ENCODE measurements at regions not wholly inside any gene's neighbourhood (a gene's known extent, or its start where the extent isn't known, plus 50 kb on each side); places are given as distances from the start of the nearest gene placed in this dataset.
A peak's percentile ranks its signal among the peaks of the same experiment; 100 is the strongest.

DNA sequence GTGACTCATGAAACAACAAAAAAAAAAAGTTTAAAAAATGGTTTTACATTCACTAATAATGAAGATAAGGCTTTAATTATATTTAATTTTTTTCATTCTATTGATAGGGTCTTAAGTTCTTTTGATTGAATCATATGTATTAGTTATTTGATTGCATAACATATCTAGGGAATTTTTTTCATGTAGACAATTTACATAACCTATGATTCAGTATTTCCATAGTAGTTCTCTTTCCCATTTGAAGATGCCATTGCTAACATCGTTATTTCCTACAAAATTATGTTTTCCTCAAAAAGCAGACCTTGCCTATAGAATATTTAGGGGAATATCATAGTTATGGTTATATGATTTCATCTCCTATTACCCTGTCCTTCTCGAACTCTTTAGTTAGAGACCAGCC, 463.4 kb downstream of the TFAP2B start:
- Mint-ChIP-seq H3K36me3 (ENCODE audit: insufficient read depth) (peaks cover 1% of the 10 kb centered on the region), H3K9me3 (ENCODE audit: low read depth) (no peaks in the 10 kb centered on the region), H3K4me1 (ENCODE audit: low read depth) (peaks cover 39% of the 10 kb centered on the region), H3K27me3 (no peaks in the 10 kb centered on the region), H3K27ac (no peak overlapping the region), H3K4me3 (ENCODE audit: low read depth) (no peak overlapping the region)
- no peak for DNase-seq (ENCODE audit: low spot score, unreplicated experiment)
- TF ChIP-seq, protein P1, sequence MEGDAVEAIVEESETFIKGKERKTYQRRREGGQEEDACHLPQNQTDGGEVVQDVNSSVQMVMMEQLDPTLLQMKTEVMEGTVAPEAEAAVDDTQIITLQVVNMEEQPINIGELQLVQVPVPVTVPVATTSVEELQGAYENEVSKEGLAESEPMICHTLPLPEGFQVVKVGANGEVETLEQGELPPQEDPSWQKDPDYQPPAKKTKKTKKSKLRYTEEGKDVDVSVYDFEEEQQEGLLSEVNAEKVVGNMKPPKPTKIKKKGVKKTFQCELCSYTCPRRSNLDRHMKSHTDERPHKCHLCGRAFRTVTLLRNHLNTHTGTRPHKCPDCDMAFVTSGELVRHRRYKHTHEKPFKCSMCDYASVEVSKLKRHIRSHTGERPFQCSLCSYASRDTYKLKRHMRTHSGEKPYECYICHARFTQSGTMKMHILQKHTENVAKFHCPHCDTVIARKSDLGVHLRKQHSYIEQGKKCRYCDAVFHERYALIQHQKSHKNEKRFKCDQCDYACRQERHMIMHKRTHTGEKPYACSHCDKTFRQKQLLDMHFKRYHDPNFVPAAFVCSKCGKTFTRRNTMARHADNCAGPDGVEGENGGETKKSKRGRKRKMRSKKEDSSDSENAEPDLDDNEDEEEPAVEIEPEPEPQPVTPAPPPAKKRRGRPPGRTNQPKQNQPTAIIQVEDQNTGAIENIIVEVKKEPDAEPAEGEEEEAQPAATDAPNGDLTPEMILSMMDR (IDR thresholded peaks at IDR 0.05; ENCODE audit: unreplicated experiment): no peak

DNA sequence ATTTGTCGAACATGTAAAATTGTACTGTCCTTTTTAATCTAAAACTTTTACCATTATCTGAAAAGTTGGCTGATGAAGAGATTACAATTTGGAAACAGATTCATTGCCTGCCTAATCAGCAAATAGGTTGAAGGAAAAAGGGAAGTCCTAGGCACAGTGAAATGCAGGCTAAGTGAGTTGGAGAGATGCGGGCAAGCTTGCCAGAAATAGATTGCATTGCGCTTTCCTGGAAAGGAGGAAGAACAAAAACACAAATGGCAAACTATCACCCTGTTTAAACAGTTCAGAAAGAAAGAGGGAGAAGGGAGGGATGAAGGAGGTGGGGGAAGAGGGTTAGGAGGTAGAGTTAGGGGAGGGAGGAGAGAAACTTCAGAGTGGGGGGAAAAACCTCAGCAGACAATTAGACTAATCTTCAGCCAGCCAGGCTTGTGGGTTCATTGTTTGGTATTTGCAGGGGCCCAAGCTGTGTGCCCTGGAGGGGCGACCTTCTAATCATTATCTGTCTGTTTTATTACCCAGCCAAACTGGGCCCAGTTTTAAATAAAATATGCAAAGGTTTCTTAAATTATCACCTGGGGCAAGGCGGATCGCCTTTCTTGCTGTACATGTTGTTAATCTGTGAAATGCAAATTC, 465.2 kb downstream of the TFAP2B start:
- H3K27ac Mint-ChIP-seq: no peak overlapping the region
- no peak for DNase-seq (ENCODE audit: low spot score, unreplicated experiment)
- H3K36me3 Mint-ChIP-seq (ENCODE audit: insufficient read depth): peaks cover 1% of the 10 kb centered on the region
- H3K27me3 Mint-ChIP-seq: no peaks in the 10 kb centered on the region
- no peaks in the 10 kb centered on the region for H3K9me3 Mint-ChIP-seq (ENCODE audit: low read depth)
- TF ChIP-seq, protein P1 (IDR thresholded peaks at IDR 0.05; ENCODE audit: unreplicated experiment): no peak
- no peak overlapping the region for H3K4me3 Mint-ChIP-seq (ENCODE audit: low read depth)
- peaks cover 49% of the 10 kb centered on the region for H3K4me1 Mint-ChIP-seq (ENCODE audit: low read depth)

DNA sequence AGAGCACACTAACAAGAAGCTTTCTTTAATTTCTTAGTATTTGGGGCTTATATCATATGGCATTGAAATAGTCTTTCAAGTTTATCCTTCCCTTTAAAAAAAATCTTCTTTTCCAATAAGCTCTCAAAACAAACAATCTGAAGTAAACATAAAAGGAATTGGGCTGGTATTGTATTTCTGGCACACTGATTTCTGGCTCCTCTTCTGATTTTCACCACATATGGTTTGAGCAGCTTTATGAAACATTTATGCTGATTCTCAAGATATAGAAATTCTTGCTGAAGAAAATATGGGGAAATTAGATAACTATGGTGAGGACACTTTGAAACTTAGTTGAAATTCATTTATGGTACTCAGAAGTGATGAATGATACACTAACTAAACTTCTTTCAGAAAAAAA, 467.2 kb downstream of the TFAP2B start:
- Mint-ChIP-seq H3K9me3 (ENCODE audit: low read depth) (no peaks in the 10 kb centered on the region), H3K36me3 (ENCODE audit: insufficient read depth) (peaks cover under 1% of the 10 kb centered on the region), H3K4me1 (ENCODE audit: low read depth) (peaks cover 43% of the 10 kb centered on the region), H3K4me3 (ENCODE audit: low read depth) (peak overlapping the region; percentile 3), H3K27me3 (peaks cover 4% of the 10 kb centered on the region), H3K27ac (peak overlapping the region; percentile 6)
- DNase-seq (ENCODE audit: low spot score, unreplicated experiment): no peak
- TF ChIP-seq, protein P1 (IDR thresholded peaks at IDR 0.05; ENCODE audit: unreplicated experiment): no peak

DNA sequence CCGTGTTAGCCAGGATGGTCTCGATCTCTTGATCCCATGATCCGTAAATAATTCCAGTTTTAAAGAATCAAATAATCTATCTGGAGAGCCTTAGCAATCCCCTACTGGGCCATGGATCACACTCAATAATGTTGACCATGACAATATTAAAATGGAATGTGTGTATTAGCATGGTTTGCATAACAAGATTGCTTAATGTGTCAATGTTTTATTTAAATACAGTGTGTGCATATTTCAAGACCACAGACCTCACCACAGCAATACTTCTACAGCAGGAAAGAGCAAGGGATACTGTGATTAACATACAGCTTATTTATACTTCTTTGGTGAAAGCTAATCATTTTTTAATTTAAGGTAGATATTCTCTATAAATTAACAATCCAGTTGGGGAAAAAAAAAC, 470.4 kb downstream of the TFAP2B start:
- Mint-ChIP-seq H3K27ac (no peak overlapping the region), H3K27me3 (peaks cover 7% of the 10 kb centered on the region), H3K4me1 (ENCODE audit: low read depth) (peaks cover 32% of the 10 kb centered on the region), H3K36me3 (ENCODE audit: insufficient read depth) (no peaks in the 10 kb centered on the region), H3K4me3 (ENCODE audit: low read depth) (no peak overlapping the region), H3K9me3 (ENCODE audit: low read depth) (no peaks in the 10 kb centered on the region)
- TF ChIP-seq, protein P1 (IDR thresholded peaks at IDR 0.05; ENCODE audit: unreplicated experiment): no peak
- no peak for DNase-seq (ENCODE audit: low spot score, unreplicated experiment)

DNA sequence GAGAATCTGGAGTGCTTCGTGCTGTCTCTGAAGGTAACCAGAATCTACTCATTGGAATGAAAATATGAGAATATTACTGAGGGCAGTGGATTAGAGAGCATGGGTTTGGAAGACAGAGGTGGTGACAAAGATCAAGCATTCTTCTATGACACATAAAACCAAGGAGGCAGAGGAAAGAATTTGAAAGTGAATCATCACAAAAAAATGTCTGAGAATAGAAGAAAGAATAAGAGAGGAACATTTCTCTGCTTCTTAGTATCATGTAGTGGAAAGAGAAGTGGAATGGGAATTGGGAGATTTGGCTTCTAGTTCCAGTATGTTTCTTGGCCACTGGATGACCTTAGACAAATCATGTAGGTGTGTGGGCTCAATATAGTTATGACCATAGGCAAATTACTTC, 474.0 kb downstream of the TFAP2B start:
- Mint-ChIP-seq H3K9me3 (ENCODE audit: low read depth) (no peaks in the 10 kb centered on the region), H3K4me1 (ENCODE audit: low read depth) (peaks cover 9% of the 10 kb centered on the region), H3K27me3 (peaks cover 7% of the 10 kb centered on the region), H3K4me3 (ENCODE audit: low read depth) (no peak overlapping the region), H3K36me3 (ENCODE audit: insufficient read depth) (no peaks in the 10 kb centered on the region), H3K27ac (no peak overlapping the region)
- no peak for DNase-seq (ENCODE audit: low spot score, unreplicated experiment)
- TF ChIP-seq, protein P1 (IDR thresholded peaks at IDR 0.05; ENCODE audit: unreplicated experiment): no peak
